ENCODE measurements at regions not wholly inside any gene's neighbourhood (a gene's known extent, or its start where the extent isn't known, plus 50 kb on each side); places are given as distances from the start of the nearest gene placed in this dataset.
A peak's percentile ranks its signal among the peaks of the same experiment; 100 is the strongest.

DNA sequence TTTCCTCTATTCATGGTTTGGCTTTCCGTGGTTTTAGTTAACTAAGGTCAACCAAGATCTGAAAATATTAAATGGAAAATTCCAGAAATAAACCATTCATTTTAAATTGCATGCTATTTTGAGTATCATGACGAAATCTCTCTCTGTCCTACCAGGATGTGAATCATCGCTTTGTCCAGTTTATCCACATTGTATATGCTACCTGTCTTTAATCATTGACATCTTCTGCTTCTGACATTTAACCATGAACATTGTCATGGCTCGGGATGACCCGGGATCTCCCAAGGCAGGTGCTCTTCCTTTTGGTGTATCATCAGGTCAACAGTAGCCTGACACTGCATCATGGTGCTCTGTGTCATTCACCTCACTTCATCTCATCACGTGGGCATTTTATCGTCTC lies 125.5 kb upstream of the HNRNPU start:
- Mint-ChIP-seq H3K27me3 (ENCODE audit: low read depth) (no peaks in the 10 kb centered on the region), H3K9me3 (no peaks in the 10 kb centered on the region), H3K4me1 (no peaks in the 10 kb centered on the region), H3K4me3 (no peak overlapping the region), H3K36me3 (ENCODE audit: low read depth) (peaks cover 29% of the 10 kb centered on the region), H3K27ac (no peak overlapping the region)
- TF ChIP-seq CTCF (IDR thresholded peaks at IDR 0.05; ENCODE audit: unreplicated experiment in 3 of 3), result no peak

GRCh38 chr1:244988521-244988920 lies 124.2 kb upstream of the HNRNPU start:
- no peaks in the 10 kb centered on the region for H3K27me3 Mint-ChIP-seq (ENCODE audit: low read depth)
- H3K36me3 Mint-ChIP-seq (ENCODE audit: low read depth), result peaks cover 24% of the 10 kb centered on the region
- H3K4me1 Mint-ChIP-seq, result no peaks in the 10 kb centered on the region
- no peak overlapping the region for H3K27ac Mint-ChIP-seq
- H3K4me3 Mint-ChIP-seq, result no peak overlapping the region
- TF ChIP-seq CTCF (IDR thresholded peaks at IDR 0.05; ENCODE audit: unreplicated experiment in 3 of 3), result no peak
- no peaks in the 10 kb centered on the region for H3K9me3 Mint-ChIP-seq

DNA sequence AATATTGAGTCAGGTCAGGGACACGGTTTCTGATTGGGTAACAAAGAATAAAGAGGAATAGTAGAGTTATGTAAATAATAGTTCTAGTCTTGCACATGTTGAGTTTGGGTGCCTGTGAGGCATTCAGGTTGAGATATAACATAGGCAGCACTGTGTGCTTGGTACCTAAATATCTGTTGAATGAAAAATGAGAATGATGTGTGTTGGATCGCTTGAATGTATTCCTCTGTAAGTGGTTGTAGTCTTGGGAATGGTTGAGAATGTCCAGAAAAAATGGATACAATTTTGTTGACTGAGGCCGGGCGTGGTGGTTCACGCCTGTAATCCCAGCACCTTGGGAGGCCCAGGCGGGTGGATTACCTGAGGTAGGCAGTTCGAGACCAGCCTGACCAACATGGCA lies 116.3 kb upstream of the HNRNPU start:
- Mint-ChIP-seq H3K36me3 (ENCODE audit: low read depth) (peaks cover 5% of the 10 kb centered on the region), H3K27me3 (ENCODE audit: low read depth) (no peaks in the 10 kb centered on the region), H3K4me3 (no peak overlapping the region), H3K27ac (no peak overlapping the region), H3K9me3 (no peaks in the 10 kb centered on the region), H3K4me1 (no peaks in the 10 kb centered on the region)
- no peak for TF ChIP-seq CTCF (IDR thresholded peaks at IDR 0.05; ENCODE audit: unreplicated experiment in 3 of 3)

- Mint-ChIP-seq H3K9me3 (no peaks in the 10 kb centered on the region), H3K27ac (peak overlapping the region in 2 of 3 experiments; percentile 63 to 67), H3K27me3 (ENCODE audit: low read depth) (no peaks in the 10 kb centered on the region), H3K4me1 (peaks cover 16% of the 10 kb centered on the region), H3K36me3 (ENCODE audit: low read depth) (peaks cover 5% of the 10 kb centered on the region), H3K4me3 (no peak overlapping the region)
- TF ChIP-seq CTCF (IDR thresholded peaks at IDR 0.05; ENCODE audit: unreplicated experiment in 3 of 3), result no peak
Measured at GRCh38 chr1:244974550-244974949, 110.2 kb upstream of the HNRNPU start.

DNA sequence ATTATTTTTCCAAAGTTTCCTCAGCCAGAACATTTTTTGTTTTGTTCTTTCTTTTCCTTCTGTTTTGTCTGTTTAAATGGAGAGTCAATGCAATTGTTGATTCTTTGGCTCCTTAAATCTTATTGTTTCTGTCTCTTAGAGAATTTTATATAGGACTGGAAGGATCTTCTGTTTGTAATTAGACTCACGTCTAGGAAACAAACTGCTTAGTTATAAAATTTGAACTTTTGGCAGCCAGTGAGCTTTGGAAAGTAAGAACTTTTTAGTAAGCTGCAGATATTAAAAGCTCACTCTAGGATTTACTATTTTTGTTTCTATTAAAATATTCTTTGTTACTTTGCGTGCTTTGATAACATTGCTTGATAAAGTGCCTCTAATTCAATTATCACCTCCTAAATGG lies 109.8 kb upstream of the HNRNPU start:
- Mint-ChIP-seq H3K9me3 (no peaks in the 10 kb centered on the region), H3K4me1 (peaks cover 16% of the 10 kb centered on the region), H3K27ac (peak overlapping the region; percentile 63 to 80 (median 67))

More for the DNA sequence above, 109.8 kb upstream of the HNRNPU start:
- Mint-ChIP-seq H3K4me3 (peak overlapping the region in 1 of 3 experiments; percentile 53), H3K36me3 (ENCODE audit: low read depth) (peaks cover 5% of the 10 kb centered on the region), H3K27me3 (ENCODE audit: low read depth) (no peaks in the 10 kb centered on the region)
- no peak for TF ChIP-seq CTCF (IDR thresholded peaks at IDR 0.05; ENCODE audit: unreplicated experiment in 3 of 3)

Data from nephron (organoid).